HG02642 (cell line): ENCODE measurements at regions not wholly inside any gene's neighbourhood (a gene's known extent, or its start where the extent isn't known, plus 50 kb on each side); places are given as distances from the start of the nearest gene placed in this dataset.
"Not testable (repeated sequence)": the region's sequence is repeated elsewhere in the genome, so short reads cannot be mapped to it uniquely, and the experiment has no call there.

Source experiments
- ATAC-seq: cut with Tn5 transposase; IDR thresholded peaks from one replicate; pipeline ENCODE4 v1.9.1; 2021; ENCODE audit warnings: mild to moderate bottlenecking; ENCODE audit not compliant: unreplicated experiment, poor library complexity

DNA sequence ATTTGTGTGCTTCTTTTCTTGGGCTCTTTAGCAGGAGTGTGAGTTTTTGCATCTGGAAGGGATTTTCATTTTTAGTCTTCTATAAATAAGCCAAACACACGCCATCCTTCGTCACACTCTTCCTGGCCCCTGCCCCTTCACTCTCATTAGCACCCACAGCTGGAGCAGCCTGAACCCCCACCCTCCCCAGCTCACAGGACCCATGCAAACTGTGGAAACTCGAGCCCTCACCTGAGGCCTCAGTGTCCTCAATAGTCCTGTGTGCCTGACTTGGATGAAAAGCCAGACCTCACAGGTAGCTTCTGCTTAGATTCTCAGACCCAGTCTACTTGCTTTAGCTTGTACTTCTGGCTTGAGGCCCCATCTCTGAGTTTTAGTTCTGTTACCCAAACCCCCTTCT is 167.9 kb downstream of the MTHFS start:
- ATAC-seq = no peak

DNA sequence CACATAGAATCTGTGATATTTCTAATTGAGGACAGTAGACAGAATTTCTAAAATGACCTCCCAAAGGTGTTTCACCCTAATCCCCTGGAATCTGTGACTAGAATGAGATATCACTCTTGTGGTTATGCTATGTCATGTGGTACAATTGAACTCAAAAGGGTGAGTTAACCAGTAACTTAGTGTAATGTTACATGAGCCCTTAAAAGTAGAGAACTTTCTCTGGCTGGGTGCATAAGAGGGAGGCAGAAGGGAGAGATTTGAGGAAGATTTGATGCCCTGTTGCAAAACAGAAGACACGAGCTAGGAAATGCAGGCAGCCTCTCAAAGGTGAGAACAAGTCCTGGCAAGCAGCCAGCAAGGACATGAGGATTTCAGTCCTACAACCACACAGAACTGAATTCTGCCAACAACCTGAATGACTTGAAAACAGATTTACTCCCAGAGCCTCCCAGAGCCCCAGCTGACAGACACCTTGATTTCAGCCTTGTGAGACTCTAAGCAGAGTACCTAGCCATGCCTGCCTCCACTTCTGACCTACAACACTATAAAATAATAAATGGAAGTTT is 160.3 kb downstream of the MTHFS start:
- ATAC-seq = no peak

DNA sequence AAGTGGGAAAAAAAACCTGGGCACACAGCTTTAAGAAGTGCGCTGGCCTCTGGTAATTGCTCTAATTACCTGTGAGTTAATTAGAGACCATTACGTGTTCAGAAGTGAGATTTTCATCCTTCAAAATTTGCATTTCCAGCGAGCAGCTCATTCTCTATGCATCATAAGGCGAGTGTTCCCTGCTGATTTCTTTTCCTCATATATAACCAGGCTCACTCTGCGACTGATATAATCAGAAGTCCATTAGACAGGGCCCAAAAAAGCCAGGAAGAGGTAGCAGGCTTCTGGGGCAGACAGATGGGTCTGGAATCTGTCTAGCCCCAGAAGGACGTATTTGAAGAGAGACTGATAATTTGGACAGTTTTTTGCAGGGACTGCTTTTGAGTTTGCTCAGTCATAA is 158.7 kb downstream of the MTHFS start:
- ATAC-seq = no peak

DNA sequence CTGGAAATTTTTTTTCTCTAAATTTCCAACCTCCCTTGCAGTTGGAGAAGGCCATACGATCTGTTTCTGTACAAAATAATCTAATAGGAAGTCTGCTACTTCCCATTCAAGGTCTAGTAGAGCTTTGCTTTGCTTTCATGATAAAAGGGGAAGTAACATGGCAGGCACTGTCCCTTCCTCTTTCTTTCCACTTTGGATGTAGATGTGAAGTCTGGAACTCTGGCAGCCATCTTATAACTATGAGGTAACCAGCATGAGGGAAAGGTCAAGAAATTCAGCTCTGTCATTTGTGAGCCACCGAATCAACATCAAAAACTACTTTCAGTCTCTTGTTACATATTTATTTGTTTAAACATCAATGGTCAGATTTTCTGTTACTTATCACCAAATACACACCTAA is 156.3 kb downstream of the MTHFS start:
- ATAC-seq = no peak

DNA sequence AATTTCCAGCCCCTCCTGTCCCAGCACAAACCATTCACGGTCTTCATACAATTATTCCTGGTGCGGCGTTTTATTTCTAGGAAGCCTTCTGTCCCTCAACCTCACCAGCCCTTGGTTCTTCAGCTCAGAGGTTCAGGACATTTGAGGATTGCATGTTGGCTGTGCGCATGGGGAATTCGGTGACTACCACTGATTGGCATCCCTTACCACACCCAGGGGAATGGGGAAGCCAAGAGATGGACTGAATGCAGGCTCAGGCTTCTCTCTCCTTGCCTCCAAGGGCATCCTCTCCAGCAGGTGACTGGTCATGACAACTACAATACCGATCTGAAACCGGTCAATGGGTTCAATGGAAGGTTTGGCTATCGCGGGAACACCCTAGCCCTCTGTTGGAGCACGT is 153.8 kb downstream of the MTHFS start:
- ATAC-seq = no peak

DNA sequence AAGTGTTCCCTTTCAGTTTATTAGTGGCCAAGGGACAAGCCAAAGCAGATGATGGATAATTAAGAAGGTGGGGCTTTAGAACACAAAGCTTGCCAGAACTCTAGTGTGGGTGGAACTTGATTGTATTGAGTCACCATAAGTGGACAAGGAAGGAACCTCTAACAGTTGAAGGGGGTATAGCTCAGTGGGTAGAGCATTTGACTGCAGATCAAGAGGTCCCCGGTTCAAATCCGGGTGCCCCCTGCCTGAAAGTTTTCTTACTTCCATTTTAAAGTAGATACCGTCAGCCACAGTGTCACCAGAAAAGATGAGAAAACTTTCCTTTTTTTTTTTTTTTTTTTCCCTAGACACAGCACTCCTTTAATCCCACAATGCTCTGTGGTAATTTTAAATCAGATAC is 152.3 kb downstream of the MTHFS start:
- not testable (repeated sequence) for ATAC-seq

DNA sequence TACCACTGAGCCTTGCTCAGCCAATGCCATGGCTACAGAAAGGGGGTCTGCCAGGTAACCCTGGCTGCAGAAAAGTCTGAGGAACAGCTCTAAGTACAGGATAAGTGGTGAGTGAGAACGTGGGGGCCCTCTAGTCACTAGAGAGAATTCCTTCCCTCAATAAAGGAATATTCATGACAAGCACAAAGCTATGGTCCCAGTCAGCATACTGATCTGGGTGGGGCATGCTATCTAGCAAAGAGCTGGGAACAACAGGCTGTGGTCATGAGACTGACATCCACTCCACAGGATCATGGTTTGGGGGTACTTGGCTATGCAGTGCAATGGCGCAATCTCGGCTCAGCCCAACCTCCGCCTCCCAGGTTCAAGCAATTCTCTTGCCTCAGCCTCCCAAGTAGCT is 140.4 kb downstream of the MTHFS start:
- ATAC-seq = no peak

DNA sequence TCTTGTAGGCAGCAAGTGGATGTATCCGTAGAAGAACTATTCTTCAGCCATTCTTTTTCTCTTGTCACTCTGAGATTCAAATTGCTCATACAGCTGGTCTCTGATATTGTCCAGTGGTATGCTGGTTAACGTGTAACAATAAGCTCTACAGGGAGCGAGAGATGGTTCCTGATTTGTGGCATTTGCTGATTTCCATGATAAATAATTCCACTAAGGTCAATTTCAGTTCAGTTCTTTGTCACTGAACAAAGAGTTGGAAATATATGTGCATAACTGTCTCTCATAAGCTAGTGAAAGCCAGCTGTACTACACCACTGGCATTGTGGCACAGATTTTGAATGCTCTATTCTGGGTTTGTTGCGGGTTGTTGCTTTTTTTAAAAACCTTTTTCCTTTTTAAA is 131.7 kb downstream of the MTHFS start:
- ATAC-seq = no peak

DNA sequence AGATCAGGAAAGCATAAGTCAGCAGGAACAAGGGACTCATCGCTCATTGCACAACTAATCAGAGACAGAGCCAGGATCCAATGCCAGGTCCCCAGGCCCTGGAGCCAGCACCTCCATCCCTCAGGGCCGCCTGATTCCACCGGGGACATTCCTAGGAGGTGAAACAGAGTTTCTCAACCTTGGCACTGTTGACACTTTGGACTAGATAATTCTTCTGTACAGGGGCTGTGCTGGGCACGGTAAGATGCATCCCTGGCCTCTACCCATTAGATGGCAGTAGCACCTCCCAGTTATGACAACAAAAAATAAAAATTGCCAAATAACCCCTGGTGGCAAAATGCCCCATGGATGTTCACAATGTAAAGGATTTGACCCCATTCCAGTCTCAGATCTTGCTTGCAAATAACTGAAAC is 127.7 kb downstream of the MTHFS start:
- ATAC-seq = no peak

DNA sequence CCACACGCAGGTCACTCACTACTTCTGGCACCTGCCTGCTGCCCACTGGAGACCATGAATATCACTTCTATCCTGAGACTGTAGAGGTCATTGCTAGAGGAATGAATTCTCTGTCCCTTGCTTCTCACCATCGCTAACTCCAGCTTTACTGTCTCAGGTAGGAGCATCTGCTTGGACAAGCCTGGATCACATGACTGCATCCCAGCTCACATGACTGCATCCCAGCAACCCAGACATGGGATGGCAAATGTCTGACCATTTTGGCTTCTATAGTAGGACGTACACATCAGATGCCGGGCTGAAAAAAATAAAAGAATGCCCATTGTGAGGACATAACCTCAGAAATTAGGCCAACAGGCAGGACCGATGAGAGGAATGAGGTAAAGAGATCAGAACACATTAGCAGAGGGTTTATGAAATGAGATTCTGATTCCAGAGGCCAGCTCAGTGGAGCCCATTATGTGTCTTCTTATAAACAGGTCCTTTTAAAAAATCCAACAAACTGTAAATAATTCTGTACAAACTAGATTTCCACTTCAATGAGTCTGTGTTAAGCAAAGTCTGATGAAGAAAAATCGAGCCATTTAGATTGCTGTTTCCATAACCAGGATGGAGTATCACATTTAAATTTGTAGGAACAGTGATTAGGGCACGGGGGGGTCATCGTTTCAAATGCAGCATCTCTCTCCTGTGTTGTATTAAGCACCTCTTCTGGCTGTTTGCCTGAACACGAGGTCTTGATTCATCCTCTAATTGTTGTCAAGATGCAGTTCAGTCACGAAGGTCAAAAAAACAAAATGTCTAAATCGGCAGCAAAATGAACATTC is 126.7 kb downstream of the MTHFS start:
- ATAC-seq = no peak

DNA sequence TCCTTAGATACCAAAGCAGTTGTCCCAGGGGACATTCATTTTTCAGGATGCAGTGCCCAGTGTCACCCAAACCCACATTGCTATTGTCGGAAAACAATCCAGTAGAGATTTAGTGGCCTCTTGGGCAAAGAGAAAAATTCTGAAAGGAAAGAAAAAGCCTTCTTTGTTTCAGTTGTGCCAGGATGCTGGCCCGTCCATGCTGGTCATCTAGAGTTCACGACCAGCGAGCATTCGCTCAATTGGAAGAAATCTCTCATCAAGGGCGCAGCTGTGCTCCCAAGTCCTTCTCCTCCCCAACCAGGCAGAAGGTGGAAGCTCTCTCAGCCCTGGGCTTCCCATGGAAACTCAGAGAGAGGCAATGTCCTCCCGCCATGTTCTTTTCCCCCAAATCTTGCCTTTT is 123.7 kb downstream of the MTHFS start:
- no peak for ATAC-seq

DNA sequence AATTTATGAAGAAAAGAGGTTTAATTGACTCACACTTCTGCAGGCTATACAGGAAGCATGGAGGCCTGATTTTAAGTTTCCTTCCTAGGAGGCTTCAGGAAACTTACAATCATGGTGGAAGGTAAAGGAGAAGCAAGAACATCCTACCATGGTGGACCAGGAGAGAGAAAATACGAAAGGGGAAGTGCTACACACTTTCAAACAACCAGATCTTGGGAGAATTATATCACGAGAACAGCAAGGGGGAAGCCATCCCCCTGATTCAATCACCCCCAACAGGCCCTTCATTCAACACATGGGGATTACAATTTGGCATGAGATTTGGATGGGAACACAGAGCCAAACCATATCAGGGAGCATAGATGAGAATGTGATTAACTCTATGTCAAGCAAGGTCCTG is 121.0 kb downstream of the MTHFS start:
- ATAC-seq = no peak

DNA sequence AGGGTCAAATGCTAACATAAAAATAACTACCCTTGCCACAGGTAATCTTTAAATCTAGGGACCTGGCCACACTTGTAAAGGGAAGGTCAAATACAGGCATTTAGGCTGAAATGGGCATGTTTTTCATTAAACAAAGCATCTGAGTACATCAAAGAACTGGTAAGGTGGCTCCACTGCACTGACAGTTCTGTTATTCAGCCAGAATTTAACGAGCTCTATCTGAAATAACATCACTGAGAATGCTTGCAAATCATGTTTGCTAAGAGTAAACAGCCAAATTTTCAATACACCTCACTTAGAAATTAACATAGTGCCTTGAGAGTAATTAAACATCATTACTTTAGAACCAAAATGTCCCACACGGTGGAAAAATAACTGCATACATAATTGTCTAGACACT is 118.9 kb downstream of the MTHFS start:
- no peak for ATAC-seq

DNA sequence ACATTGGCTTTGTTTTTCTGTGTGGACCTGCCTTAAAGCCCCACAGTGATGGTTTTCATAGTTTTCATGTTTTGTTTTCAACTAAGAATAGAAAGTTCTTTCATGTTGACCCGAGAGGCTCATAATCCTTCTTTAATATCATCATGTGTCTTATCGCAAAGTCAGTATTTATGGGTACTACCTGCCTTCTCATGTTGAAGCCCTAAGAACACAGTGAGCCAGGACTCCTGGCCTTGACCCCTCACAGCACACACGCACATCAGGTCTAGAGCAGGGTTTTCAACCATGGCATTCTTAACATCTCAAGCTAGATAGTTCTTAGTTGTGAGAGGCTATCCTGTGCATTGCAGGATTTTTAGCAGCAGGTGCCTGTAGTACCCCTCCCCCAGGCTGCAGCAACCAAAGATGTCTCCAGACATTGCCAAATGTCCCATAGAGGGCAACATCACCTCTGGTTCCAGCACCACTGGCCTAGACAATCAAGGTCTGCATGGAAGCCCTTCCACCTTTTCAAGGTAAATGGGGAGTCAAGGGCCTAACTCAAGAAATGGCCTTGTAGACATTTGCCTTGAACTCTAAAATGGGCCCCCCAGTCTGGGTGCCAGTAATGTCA is 118.3 kb downstream of the MTHFS start:
- ATAC-seq = no peak

DNA sequence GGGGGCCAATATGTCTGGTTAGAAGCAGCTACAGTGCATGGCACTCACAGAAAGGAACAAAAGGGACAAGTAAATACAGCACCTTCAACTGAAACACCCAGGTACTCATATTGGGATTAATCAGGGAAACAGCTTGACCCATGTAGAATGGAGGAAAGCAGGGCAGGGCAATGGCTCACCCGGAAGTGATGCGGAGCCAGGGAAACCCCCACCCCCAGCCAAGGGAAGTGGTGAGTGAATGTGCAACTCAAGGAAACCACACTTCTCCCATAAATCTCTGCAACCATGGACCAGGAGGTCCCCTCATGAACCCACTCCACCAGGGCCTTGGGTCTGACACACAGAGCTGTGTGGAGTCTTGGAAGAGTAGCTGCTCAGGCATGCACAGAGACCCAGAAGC is 117.1 kb downstream of the MTHFS start:
- no peak for ATAC-seq

DNA sequence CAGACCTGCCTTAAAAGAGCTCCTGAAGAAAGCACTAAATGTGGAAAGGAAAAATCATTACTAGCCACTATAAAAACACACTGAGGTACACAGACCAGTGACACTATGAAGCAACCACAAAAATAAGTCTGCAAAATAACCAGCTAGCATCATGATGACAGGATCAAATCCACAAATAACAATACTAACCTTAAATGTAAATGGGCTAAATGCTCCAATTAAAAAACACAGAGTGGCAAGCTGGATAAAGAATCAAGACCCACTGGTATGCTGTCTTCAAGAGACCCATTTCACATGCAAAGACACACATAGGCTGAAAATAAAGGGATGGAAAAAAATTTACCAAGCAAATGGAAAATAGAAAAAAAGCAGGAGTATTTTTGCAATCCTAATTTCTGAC is 114.5 kb downstream of the MTHFS start:
- not testable (repeated sequence) for ATAC-seq
